HG02885 (cell line): ENCODE measurements at regions not wholly inside any gene's neighbourhood (a gene's known extent, or its start where the extent isn't known, plus 50 kb on each side); places are given as distances from the start of the nearest gene placed in this dataset.

Experiments
- ATAC-seq: cut with Tn5 transposase; IDR thresholded peaks from one replicate; pipeline ENCODE4 v1.9.1; 2021; ENCODE audit warnings: mild to moderate bottlenecking; ENCODE audit not compliant: unreplicated experiment, poor library complexity

DNA sequence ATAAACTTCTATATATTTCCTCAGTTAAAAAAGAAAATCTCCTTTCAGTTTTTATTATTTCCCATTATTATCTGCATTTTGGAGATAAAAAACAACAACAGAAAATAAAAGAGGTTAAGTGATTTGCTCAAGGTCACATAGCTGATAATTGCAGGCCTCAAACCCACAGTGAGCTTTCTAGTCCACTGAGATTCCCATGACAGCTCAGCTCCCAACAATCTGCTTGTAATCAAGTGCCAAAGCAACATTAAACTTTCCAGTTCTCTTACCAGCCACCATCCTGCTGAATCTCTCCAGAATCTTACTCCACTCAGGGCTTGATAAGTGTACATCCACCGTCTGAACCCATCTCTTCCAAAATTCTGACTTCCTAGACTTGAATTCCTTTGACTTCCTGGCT is 318.2 kb upstream of the SEMA6D start:
- no peak for ATAC-seq

DNA sequence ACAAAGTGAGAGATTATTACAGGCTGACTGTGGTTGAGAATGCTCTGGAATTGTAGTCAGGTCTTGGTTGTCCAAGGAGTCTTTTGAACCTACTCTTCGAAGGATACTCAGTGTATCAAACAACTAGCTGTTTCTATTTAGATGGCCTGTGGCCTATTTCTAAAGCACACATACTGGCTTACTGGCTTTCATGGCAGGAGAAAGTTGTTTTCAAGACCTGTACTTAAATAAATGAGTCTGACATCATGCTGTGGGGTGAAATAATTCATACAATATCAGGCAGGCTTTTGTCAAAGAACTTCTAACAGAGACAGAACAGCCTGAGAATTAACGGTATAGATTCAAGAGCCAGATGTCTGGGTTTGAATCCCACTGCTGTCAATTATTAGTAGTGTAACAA is 316.7 kb upstream of the SEMA6D start:
- ATAC-seq: no peak

DNA sequence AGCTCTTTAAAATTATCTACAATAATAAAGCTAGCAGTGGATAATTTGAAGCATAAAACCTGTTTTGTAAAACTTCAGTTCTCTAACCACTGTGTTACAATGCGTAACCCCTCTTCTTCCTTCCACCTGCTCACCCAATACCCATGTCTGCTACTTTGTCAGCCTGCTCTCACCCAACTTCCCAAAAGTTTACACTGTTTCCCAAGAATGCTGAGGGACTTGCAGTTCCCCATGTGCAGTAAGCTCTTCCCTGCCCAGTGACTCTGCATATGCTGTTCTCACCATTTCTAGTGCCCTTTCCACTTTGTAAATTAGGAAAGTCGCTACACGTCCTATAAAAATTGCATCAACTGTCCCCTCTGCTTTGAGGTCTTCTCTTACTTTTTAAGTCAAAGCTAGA is 315.9 kb upstream of the SEMA6D start:
- ATAC-seq: no peak

DNA sequence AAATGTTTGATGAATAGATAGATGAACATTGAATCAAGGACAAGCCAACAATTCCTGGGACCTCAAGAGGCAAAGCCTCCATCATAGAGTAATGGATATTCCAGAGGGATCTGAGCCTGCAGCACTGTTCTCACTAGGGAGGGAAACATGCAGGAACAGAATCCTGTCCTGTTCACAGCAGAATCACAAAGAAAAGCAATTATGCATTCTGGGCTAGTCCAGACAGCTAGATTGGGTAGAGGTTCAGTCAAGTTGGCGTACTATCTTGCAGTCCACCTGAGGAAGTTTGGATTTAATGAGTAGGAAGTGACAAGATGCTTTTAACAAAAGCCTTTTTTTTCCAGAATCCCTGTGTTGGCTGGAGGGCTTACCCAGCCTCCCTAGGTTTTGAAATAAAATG is 314.5 kb upstream of the SEMA6D start:
- ATAC-seq: no peak

DNA sequence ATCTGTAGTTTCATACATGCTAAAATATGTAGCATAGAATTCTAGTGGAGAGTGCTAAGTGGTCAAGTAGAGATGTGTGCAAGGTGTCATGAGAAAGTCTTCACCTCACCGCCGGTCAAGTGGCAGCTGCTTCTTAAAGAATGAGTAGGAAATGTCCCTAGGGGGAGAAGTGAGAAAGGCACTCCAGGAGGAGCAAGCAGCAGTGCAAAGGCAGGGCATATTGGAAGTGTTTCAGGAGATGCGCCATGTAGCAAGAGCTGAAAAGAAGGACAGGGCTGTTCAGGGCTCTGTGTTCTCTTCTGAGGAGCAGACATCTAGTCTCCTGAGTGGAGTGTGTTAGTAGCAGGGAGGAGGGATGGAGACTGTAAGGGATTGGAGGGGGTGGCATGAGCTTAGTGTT is 312.4 kb upstream of the SEMA6D start:
- ATAC-seq: no peak

DNA sequence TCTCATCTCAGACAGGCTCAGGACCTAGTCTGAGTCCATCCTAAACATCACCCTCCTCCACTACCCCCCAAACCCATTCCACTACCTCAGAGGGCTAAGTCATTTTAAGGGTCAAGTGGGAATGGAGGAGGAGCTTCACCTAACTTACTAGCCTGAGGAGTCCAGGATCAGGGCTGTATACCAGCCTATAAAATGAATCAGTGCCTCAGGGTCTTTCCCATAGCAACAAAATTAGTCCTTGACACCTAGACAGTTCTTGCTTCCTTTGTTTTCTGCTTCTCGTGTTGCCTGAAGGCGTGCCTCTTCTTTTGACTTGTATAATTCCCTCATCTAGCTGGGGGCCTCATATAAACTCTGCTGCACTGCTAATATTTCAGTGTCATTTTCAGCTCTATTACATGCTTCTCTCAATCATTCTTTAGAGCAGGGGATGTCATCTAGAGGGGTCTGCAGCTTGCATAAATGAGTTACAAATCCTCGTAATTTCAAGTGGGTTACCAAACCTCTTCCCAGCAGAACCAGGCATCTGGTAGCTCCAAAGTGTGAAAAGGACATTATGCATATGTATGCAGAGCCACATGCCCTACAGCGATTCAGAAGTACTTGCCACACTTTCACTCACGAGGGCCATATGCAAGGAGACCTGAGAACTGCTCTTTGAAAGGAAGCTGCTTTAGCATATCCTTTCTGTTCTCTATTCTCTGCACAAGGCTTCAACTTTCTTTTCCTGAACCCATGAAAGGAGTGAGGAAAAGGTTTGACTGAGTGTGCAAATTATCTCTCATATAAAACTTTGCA is 311.7 kb upstream of the SEMA6D start:
- no peak for ATAC-seq

DNA sequence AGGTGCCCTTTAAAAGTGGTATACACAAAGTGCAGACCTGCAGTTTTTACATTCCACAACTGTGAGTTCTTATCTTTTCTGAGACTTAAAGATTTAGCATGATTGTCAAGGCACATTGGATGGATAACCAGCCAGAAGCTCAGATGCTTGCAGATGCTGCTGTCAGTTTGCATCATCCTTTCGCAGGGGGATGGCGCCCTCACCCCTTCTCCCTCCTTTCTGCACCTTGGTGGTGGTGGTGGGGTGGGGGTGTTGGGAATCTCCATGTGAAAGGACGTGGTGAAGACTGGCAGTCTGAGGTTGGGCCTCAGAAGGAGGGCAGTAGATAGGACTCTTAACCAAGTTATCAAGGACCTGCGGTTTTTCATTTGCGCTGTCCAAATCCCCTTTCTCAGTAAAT is 309.6 kb upstream of the SEMA6D start:
- no peak for ATAC-seq

DNA sequence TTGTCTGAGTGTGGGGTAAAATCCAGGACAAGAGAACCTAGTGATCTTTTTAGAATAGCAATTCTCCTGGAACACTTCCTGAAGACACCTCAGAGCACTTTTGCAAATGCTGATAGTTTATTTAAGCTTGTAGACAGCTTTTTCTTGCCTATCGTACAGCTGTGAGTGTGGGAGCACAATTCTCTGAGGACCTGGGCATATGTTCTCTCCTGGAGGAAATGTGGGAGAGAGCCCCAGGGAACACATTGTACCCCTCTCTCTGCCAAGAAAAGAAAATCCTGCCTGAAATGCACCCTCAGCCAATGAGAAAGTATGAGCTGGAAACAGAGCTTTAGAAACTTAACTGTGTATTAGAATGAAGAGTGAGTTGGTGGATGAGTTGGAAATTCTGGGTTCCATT is 308.3 kb upstream of the SEMA6D start:
- no peak for ATAC-seq

DNA sequence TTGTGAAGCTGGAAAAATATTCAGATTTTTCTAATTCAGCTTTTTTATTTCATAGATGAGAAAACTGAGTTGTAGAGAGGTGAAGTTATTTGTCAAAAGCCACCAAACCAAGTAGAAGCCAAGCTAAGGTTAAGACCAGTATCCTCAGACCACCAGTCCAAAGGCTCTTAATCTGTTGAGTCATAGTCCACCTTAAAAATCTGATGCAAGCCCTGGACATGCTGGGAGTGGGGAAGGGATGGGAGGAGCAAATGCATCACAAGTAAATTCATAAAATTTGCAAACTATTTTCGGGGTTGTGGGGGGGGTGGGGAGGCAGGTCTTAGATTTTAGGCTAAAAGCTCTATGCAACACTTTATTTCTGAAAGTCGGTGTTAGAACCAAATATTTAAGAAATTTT is 307.7 kb upstream of the SEMA6D start:
- ATAC-seq: no peak

DNA sequence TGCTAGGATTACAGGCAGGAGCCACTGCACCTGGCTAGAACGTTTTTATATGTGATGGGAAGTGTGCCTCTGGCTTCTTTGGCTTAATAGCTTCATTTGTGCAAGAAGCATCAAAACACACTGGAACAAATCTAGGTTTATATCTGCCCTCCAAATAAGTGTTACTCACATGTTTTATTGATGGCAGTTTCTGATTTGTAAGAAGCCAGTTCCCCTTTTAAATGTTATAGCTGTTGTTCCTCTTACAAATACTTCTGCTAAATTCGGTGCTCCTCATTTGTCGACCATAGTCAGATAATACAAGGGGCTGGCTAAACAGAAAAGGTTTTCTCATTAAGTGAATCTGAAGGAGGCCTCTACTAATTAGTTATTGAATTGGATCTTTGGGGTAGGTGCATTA is 307.1 kb upstream of the SEMA6D start:
- ATAC-seq: no peak

DNA sequence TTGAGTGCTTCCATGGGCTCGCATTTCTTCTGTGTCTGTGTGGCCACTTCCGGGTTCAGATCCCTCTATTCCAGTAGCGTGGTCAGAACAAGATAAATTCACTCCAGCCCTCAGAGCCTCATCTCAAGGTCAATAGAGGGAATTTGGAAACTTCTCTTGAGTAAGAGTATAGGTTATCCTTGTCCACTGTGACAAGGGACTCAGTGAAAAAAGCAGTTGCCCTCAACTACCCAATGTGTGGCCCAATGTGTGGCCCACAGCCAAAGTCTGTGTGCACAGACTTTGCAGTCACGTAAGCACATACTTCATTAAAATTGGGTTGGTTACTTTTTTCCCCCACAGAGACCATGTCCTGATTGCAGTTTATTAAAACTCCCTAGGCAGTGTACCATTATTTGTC is 305.6 kb upstream of the SEMA6D start:
- no peak for ATAC-seq

DNA sequence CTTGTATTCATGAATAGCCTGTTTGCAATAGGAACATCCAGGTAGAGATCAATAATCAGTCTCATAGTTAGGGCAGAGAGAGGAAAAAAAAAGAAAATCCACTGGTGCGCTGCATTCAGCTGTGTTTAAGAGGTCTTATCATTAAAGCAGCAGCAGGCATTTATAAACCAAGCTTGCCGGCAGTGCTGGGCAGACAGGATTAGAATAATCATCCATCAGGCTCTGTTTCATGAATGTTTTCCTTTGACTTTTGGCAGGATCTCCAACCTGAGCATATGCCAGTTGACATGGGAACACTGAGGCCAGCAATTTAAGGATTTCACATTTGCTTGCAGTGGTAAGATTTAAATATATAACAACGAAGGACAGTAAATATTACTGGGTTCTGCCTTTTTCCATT is 305.2 kb upstream of the SEMA6D start:
- ATAC-seq: no peak

DNA sequence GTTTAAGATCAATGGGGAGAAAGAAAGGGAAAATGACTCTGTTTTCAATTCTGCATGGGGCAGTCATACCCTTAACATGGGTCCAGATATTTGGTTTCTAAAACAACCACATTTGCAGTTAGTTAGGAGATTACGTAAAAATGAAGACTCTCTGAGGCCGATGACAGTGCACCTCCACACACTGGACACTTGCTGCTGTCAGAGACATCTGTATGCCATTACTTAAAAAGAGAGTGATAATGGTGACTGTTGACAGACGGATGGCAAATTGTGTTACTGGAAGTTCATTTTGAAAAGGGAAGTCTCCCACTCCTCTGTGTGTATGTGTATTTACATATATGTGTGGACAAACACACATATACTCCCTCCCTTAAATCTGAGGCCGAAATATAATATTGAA is 304.5 kb upstream of the SEMA6D start:
- ATAC-seq: no peak

DNA sequence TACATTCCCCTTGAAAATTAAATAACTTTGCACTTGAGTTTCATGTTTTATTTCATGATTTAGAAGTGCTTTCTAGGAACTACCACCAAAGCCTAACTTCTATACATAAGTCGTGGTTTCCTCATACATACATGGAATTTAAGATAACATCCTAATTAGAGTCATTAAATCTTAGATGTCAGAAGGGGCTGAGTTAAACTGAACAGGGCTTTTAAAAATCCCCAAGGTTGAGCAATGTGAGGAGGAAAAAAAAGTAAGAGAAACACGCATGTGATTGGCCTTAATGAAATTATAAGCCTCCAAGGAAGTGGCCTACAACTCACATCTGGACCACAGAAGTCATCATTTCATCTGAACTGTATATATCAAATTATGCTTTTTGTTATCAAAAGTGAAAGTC is 303.1 kb upstream of the SEMA6D start:
- no peak for ATAC-seq

DNA sequence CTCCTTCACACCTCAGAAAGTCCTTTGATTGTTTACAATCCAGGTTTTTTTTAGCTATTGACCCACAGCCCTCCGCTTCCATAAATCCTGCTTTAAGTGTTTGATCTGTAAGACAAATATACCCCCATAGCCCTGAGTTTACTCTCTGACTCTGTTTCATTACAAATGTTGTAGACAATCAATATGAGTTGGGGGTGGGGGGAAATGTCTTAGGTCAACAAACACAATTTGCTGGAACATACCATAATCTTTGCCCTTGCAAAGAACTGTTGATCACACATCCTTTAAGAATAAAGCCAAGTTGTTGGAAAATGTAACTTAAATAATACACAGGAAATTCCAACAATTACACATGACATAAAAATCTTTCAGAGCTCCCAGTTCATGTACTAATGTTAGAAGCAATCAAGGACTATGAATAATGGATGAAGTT is 301.8 kb upstream of the SEMA6D start:
- no peak for ATAC-seq

DNA sequence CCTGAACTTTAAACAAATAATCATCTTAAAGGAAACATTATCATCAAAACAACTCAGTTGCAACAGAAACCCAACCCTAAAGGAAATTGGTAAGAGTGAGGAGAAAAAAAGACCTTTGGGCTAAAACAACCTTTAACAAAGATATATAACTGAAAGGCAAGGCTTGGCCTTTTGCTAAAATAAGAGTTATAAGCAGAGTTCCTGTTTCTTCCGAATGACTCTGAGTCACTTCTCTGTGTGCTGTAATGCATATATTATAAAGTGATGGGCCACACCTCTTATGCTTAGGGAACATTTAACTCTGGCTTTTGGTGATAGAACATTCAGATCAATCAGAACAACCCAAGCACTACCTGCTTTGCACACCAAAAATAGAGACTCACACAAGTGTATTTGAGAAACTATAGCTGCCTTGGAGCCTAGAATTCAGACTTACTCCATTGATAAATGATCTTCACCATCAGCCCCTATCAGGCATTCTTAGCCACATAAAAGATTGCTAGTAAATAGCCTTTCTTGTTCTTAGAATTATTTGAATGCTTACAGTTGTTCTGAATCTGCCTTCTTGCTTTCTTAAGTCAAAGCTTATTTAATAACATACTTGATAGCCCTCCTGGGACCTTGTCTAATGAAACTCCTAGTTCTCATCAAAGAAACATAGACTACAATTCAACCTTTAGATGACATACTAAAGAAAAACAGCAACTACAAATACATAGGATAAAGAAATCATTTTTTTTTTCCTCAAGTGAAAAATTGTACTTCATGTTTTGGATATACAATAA is 294.2 kb upstream of the SEMA6D start:
- ATAC-seq: no peak

DNA sequence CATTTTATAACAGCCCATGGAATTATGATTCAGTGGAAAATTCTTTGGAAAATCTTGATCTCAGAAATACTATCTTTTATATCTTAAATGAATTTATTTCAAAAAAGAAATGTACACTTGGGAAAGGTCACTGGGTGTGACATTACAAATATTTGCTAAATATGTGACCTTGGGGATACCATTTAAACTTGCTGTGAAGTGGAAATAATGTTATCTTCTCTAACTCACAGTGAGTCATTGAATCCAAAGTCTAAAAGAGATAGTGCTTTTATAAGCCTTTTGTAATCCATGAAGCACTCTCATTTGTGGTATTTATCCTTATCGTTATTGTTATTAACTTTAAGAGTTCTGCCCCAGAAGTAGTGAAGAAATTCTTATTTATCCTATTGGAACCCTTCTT is 289.8 kb upstream of the SEMA6D start:
- ATAC-seq: no peak

DNA sequence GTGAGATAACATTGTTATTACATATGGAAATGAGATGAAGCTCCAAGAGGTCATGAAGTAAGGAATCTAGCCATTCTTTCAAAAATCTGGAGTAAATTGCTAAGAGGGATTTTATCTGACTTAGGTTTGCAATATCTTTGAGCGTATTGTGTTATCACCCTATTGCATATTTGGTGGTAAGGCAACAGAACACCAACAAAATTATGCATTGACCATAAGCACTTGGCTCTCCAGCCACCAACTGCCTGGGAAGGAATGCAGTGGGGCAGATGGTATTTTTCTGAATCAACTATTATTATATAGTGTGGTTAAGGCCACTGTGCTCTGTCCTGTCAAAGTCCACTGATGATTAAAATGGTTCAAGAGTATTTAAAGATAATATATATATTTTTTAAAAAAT is 287.9 kb upstream of the SEMA6D start:
- no peak for ATAC-seq

DNA sequence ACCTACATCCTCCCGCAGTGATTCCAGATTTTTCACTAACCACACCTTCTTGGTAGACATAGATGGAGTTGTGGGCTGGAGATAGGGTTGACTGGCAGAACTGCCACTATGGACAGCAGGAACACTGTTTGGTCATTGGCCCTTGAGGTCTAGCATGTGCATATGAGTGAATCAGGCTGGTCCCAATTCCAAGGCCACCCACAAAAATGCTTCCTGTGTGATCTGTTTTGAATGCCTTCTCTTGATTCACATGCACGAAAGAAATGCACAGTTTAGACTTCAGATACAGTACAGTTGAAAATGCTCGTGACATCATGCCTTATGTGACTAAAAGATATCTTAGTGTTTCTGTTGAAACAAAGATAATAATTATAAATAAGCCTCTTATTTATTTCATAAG is 285.8 kb upstream of the SEMA6D start:
- ATAC-seq: no peak

DNA sequence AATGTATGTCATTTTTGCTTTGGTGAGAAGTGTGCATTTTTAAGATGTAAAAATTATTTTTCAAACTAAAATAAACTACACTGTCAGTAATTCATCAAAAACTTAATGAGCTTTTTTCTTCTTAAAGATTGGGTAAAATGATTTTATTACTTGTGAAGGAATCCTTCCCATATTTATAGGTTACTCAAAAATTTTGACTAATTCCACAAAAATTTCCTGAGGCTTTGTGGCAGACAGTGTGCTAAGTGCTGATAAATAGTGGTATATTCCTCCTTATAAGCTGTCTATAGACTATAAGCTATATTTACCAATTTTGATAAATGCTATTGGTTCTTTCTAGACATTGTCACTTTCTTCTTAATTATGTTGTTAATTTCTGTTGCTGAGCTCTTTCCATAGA is 284.5 kb upstream of the SEMA6D start:
- no peak for ATAC-seq

DNA sequence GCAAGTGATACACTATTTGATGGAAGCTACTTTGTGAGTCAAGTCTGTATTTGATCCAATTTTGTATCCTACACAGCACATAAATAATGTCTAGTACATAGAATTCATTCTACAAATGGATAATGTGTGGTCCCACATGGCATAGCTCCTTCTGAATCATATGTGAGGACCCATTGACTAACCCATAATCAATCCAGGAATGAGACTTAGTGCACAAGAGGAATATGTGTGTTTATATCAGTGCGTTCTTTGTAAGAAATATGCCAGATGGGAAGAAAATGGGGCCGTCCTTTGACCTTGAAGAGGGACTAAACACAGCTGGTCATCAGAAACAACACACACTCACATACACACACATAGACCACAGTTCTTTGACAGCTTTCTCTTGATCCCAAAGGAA is 282.7 kb upstream of the SEMA6D start:
- no peak for ATAC-seq

DNA sequence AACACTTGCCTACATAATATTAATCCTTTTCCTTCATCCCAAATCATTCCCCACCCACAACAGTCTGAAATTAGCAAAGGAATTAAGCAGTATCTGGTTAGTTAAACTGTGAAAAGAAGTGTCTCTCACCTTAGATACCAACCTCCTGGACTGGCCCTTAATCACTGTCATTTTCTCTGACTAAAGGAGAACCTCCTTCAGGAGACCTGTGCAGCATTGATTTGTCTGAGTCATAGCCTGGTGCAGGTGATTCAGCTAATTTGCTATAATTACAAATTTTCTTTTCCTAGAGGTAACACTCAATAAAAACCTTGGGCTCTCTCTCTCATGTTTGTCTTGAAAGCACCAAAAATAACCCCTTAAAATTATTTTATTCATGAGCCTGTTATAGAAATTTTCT is 279.8 kb upstream of the SEMA6D start:
- ATAC-seq: no peak
